ENCODE measurements at regions not wholly inside any gene's neighbourhood (a gene's known extent, or its start where the extent isn't known, plus 50 kb on each side); places are given as distances from the start of the nearest gene placed in this dataset.

DNA sequence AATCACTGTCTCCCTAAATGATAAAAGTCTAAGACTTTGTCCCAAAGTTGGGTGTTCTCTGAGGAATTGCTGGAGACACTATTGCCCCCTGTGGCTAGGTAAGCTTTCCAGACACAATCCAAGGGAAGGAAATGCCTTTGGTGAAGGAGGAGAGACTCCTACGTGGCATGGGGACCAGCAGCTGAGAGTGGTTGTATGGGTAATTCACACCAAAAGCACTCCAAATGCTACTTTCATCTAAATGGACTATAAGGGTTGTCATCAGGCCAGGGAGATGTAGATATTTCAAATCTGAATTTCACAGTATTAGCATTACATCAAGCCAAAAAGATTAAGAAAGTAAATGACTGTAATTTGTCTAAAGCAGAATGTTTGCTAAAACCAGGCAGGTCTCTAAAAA lies 400.8 kb upstream of the THBS1 start:
- no peak for DNase-seq (ENCODE audit: low read depth, low spot score)

DNA sequence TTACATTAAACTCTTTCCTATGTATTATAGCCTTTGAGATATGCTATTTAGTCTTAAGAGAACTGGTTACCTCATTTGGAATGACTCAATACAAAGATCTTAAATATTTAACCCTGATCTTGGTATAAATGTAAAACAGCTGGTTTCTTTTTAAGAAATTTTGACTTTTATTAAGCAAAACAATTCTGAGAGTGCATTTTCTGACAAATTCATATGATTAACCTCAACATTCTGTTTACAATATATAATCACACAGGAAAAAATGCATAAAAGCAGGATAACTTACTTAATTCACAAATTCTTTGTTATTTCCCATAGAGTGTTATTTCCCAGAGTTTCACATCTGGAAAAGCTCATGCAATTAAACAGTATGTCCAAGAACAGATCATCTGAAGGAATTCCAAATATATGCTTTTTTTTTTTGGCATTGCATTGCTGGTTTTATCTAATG lies 400.4 kb upstream of the THBS1 start:
- no peak for DNase-seq (ENCODE audit: low read depth, low spot score)

DNA sequence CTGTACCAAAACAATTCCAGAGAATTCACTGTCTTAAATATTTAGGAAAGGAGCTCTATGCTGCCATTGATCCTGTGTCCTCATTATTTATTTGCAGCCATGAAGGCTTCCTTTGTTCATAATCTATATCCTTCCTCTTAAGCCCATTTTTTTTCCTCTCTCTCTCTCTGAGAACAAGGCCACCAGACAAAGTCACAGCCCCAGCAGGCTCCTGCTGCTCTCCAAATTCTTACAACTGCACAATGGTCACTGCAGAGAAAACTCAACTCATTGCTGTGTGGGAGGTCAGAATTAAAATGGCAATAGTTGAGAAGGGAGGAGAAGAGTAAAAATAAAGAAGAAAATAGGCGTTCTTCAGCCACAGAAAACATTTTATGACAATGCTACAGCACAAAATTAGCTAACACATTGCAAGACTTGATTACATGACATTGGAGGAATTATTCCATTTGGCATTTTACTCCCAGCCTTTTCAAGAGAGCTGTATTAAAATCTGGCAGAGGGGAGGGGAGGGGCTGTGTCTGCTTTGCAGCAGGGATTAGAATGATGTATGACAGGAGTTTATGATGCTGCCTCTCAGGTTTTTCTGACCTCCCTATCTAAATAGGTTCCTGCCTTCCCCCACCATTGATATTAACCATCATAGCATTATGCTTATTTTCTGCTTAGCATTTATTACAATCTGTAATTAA lies 399.7 kb upstream of the THBS1 start:
- DNase-seq (ENCODE audit: low read depth, low spot score) = no peak

DNA sequence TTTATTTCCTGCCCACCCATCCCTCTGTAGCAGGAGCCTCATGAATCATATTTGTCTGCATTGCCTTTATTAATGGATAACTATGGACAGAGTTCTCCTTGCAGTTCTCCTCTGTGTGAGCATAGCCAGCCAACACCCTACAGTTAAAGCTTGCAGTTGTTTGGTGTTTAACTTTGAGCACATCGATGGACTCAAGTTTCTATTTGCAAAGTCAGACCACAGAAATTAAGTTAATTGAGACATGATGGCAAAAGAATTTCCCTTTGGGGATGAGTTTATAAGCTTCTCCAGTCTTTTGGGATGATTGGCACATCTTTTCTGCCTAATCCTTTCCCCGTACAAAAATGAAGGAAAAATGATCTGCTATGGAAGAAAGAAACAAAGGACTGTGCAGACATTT lies 398.9 kb upstream of the THBS1 start:
- DNase-seq (ENCODE audit: low read depth, low spot score) = no peak

DNA sequence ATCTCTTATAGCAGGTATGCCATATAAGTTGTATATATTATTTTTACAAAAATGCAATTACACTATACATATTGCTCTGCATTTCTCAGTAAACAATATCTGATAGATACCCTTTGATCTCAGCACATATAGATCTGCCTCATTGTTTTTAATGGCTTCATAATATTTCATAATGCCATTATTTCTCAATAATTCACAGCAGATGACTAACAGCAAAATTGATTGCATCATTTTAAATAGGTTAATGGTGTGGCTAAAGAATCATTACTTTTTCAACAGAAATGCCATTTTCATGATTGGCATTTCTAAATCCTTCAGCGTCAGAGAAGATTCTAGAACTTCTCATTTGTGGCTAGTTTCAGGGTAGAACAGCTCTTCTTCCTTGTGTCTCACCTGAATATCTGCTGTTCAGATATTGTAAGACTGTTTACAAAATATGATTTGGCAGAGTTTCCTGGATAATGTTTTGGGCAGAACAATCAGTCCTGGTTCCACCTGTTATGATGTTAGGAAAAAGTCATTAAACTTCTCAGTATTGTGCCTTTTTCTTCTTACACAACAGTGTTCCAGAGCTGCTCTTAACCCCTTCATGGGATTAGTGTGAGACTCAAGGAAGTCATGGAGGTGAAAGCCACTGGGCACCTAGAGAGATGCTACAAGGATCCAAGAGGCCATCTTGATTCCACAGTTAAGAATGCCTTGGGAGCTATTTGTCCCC lies 397.6 kb upstream of the THBS1 start:
- DNase-seq (ENCODE audit: low read depth, low spot score) = no peak

DNA sequence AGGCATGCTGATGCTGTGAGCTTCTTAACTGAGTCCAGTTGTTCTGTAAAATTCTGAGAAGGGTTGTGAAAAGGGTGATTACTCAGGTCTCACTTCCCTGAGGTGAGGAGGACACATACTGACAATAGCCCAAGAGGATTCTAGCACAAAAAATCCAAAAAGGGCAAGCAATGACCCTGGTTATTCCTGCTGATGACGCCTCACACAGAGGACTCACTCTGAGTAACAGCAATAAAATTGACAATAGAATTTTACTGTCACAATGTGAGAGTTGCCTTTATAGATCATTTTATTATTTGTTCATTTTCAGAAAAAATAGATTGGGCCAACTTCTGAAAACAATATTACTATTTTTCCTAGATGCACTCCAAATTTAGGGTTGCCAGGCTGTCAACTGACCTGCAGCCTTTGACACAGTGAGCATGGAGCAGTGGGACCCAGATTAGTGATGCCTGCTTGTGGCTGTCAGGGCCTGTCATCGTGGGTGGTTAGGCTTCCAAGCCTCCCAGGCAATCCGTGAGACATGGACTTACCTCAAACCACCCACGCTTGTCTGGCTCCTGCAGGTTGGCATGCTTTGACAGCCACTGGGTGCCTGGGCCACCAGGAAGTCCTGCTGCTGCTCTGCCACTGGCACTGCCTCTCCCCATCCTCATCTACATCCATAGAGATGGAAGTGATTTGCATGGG lies 396.0 kb upstream of the THBS1 start:
- DNase-seq (ENCODE audit: low read depth, low spot score) = no peak

DNA sequence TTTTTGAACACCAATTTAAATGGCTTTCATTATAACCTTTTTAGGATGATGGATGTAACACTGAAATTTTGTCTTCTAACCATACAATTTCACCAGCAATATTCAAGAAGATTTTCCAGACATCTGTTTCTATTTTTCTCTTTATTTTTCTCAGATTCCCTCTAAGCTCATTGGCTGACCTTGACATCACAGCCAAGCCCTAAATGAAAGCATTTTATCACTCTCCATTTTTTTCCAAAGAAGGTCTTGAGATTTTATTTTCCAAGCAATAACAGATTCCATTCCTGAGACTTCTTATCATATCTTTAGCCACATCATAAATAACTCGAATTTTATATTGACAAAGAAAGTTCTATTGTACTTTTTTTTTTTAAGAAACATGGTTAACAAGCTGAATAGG lies 392.6 kb upstream of the THBS1 start:
- no peak for DNase-seq (ENCODE audit: low read depth, low spot score)

DNA sequence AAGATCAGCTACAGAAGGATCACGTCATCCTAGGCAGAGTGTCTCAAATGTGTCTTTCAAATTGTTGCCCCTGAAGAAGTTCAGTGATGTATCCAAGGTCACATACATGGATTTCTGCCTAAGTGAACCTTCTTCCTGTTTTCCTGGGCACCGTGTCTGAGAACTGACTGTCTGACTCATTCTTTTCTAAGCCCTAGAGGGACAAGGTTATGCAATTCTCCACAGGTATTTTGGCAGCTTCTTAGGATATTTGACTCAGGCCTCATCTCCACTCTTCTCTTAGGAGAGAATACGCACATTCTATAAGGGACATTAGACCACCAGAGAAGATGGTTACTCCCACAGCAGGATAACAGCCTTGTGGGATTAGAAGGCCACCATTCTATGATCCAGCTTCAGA lies 391.9 kb upstream of the THBS1 start:
- DNase-seq (ENCODE audit: low read depth, low spot score) = no peak

DNA sequence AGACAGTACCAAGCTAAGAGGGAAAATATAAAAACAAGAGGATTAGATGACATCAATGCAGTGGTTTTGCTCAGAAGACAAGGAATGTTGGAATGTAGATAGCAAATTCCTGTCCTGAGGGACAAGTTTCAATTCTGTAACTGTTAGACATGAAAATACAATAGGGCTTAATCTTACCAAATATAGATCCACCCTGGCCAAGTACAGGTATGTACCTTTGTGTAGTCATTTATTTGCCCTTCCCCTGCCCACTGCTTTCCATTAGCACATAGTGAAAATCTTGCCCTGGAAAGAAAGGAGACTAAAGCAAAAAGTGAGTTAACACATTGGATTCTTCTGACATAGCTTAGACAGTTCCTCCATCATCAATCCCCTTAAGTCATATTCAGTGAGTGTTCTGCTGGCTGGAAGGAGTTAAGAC lies 389.0 kb upstream of the THBS1 start:
- no peak for DNase-seq (ENCODE audit: low read depth, low spot score)

DNA sequence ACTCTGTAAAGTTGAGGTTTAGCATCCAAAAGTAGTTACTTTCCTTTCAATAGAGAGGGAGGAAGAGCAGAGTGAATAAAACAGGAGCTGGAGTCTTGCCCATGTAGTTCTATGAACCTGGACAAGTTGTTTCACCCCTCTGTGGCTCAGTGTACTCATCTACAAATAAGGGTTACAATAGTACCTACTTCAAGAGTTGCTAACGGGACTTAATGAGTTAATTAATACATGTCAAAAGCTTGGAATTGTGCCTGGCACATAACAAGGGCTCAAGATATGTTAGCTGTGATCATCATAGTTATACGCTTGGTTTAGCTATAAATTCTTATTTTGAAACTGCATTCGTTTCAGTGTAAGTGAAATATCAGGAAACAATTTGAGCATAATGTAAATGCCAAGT lies 388.5 kb upstream of the THBS1 start:
- no peak for DNase-seq (ENCODE audit: low read depth, low spot score)

DNA sequence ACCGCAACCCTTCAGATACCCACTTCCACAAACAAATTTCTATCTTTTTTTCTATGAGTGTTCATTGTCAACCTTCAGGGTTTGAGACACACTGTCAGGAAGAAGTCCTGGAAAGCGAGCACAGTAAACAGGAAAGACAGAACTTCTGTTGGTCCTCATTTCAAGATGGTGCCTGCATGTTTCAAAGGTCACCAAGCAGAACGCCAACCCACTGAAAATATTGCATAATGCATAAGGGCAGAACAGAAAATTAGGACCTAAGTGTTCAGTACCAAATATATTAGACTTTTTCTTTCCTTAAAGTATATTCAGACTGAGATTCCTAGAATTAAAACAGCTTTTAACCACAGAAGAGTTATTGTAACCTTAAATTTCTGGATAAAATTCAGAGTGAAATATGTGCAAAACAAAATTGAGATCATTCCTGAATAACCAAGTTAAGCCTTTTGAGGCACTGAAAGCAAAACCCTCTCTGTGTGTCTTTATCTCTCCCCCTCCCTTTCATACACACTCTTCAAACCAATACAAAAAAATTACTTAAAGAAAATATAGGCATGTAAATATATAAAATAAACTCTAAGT lies 387.8 kb upstream of the THBS1 start:
- DNase-seq (ENCODE audit: low read depth, low spot score) = no peak

DNA sequence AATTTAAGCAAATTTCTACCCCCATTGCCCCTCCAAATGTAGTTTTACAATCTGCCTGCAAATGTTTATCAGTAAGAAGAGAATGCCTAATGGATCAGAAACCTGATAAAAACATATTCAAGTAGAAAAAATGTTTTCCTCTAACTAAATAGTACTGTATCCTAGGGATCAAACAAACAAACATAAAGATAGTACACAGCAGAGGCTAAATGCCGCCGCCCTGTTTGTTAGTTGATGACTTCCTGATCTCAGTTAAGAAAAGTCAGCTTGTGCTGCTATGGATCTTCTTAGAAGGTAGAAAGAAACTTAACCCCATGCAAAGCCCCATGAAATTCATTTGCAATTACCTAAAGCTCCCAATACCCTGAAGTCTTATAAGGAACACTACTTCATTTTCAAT lies 387.3 kb upstream of the THBS1 start:
- DNase-seq (ENCODE audit: low read depth, low spot score) = no peak

DNA sequence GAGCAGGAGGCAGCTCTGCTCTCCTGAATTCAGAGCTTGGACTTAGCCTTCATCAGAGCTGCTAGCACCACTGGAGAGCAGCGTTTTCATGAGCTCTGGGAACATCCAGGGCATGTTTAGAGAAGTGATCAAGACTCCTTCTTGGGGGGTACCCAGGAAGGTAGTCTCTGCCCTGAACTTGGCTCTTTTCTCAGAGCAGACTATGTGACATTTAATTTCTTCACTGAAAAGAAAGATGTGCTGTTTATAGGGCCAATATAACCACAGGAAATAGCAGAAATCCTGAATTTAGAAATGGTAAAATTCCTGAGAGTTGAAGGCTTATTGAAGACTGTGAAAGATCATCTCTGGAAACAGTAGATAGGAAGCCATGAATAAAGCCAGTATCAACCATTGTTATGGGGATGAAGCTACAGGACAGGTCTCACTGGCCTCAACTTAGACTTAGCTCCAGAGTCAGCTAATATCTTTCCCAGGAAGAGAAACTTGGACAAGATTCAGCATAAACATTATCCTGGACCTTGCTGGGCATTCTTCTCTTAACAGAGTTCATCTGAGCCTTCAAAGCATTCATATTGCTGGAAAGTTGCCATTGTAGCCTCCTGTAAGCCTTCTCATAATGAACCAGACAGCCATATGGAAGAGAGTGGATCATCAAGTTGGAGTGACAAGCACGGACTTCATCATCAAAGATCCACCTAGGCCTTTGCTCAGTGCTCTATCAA lies 386.6 kb upstream of the THBS1 start:
- DNase-seq (ENCODE audit: low read depth, low spot score) = no peak

DNA sequence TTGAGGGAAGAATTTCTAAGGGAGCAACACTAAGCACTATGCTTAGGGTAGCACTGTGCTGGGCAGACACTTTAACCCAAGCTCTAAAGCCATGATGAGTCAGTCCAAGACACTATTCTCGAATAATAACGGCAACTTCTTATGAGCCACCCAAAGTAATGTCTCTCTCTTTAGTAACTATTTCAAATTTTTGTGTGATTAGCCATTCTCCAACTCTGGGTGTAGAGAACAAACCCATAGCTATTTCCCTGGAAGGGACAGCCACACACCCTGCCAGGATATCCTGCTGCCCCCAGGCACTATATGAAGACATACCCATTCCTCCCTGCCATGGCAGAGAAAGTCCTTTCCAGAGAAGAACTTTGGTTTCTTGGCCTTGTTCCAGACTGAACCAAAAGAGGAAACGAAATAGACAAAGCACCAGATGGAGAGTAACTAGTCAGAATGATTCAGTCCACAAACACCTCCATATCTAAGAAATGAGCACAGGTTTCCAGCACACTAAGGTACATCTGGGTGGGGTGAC lies 384.9 kb upstream of the THBS1 start:
- no peak for DNase-seq (ENCODE audit: low read depth, low spot score)

DNA sequence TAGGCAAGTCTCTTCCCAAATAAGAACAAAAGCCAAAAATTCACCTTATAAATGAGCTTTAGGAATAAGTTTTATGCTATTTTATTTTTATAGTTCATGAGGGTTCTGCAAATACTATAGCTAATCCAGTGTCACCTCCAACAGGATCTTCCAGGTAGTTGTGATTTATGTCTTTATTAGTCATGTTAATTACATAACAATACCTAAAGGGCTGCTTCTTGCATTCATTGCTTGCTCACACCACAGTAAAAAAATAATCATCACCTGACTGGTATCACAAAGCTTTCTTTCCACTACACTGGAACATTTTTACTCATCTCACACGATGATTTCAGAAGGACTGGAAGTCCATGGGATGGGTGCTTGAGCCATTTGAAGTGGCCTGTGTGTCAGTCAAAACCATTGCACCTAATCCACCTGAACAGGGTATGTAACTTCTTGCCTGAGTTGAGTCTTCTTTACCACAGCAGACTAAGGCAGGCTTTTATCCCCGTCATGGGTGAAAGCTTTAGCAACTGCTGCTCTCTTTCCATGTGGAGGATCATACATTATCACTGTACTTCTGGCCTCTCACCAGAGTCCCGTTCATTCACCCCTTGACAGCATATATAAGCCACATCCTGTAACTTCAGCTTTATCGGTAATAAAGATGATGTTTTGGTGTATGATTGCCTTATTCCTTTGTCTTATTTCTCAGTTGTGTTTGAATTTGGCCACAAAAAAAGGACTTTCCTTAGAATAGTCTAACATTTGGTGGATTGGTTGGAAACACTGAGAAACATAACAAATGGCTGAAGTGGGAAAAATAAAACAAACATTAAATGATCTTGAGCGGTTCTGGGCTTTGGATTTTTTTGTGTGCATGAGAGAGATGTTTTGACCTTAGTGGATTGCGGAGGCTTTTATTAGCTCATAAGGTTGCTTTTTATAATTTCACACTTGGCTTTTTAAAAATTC lies 382.6 kb upstream of the THBS1 start:
- no peak for DNase-seq (ENCODE audit: low read depth, low spot score)

DNA sequence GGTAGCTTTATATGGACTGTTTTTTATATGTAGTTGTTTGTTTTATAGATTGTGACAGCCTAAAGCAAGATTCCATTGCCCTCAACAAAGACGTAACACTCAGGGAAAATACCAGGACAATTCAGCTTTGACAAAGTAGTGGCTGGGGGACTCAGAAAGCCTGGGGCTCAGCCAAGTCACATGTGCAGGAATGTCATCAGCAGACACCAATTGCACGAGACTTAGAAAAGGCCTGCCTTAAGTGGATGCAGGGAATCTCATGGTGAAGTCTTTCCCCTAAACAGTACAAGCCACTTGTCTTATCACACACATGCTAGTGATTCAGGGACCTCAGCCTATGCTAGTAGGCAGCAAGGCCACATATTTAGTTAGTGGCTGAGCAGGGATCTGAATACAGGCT lies 381.8 kb upstream of the THBS1 start:
- no peak for DNase-seq (ENCODE audit: low read depth, low spot score)

DNA sequence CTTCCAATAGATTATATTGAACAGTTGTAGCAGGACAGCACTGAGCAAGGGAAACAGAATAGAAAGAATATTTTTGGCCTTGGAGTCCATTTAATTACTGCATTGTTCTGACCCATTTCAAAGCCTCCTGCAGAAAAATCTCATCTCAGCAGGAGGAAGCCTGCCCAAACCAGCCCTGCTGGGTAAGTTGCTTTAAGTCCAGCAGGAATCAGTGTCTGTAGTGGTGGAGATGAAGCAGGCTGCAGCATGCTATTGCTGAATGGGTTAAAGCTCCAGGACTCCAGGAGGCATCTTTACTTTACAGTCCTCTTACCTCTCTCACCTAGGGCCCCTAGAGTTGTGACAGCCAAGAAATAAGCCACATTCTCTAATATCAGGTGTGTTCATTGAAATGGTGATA lies 380.3 kb upstream of the THBS1 start:
- DNase-seq (ENCODE audit: low read depth, low spot score) = no peak

DNA sequence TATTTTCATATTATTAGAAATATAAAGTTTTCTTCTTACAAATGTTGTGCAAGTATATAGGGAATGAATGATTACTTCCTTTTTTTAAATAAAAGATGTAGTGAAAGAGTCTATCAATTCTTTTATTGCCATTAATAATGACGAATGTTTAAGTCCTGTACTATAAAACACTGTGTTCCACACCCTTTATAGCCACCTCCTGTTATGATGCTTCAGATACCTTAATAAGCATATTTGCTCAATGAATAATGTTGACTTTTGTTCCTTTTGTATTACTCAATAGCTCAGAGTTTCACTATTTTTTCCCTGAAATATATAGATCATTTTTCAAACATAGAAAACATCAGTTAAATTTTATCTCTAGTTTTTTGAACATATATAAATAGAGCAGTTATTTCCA lies 378.2 kb upstream of the THBS1 start:
- DNase-seq (ENCODE audit: low read depth, low spot score) = no peak

DNA sequence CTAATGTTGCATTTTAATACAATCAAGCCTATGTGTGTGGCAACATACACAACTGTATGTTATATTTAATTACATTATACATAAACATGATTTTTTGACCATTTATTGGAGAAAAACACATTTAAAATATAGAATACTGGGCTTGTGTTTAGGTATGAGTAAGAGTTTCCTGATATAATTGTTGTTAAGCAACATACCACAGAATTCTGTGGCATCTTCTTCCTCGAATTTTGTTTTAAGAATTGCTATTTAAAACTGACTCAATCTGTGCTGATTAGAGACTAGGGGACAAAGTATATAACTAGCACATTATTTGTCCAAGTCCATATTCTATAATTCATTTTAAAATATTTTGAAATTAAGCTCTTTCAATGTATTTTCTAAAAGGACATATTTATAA lies 376.8 kb upstream of the THBS1 start:
- DNase-seq (ENCODE audit: low read depth, low spot score) = no peak

DNA sequence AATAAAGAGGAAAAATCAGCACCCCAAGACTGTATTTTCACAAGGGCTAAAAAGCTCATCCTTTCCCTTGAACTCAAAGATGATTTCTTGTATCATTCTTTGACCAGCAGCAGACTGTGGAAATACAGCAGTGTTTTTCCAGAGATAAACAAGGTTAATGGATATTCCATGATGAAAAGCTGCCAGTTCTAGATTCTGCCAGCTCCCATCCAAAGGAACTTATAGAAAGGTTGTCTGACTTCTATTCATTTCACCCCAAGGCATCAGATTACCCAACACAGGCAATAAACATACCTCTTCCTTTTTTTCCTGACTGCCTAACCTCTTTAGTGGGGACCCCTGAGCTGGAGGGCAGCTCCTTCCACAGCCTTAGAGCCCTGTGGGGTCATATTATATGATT lies 375.8 kb upstream of the THBS1 start:
- no peak for DNase-seq (ENCODE audit: low read depth, low spot score)

All from iPS DF 19.7 (cell line).